GM12878 (cell line): ENCODE measurements at regions not wholly inside any gene's neighbourhood (a gene's known extent, or its start where the extent isn't known, plus 50 kb on each side); places are given as distances from the start of the nearest gene placed in this dataset.
"Not testable (repeated sequence)": the region's sequence is repeated elsewhere in the genome, so short reads cannot be mapped to it uniquely, and the experiment has no call there.

ENCODE experiments used
- ATAC-seq: fragments of 200-7000 bp; cut with Tn5 transposase; 3 replicates; pipeline ENCODE4 v1.9.1; 2020; ENCODE audit warnings: mild to moderate bottlenecking, moderate library complexity
- BruUV-seq: library from RNA; stranded (reverse); fragments of 400-500 nt; replicated peaks from 2 replicates; lab custom pipeline; 2021; lab: Mats Ljungman, UMichigan
- CTCF ChIA-PET: fragments of 300-600 bp; sonication (Branson Sonifier 250); formaldehyde crosslinking; extraction: SDS; loops from one replicate; lab custom pipeline; 2021; ENCODE audit warnings: inconsistent platforms; lab: Yijun Ruan, JAX
- POLR2A ChIA-PET: fragments of 350-600 bp; formaldehyde crosslinking; extraction: SDS; loops from one replicate; lab custom pipeline; 2021; ENCODE audit warnings: inconsistent platforms; lab: Charles Lee
- RAD21 ChIA-PET: fragments of 300-600 bp; sonication (Branson Sonifier 250); formaldehyde crosslinking; loops from one replicate; lab custom pipeline; 2023; ENCODE audit warnings: antibody characterized with exemption; ENCODE audit not compliant: unreplicated experiment; lab: Charles Lee
- SMC1A ChIA-PET: fragments of 300-600 bp; sonication (Branson Sonifier 250); formaldehyde crosslinking; loops from one replicate; lab custom pipeline; 2023; ENCODE audit not compliant: unreplicated experiment, uncharacterized antibody; lab: Charles Lee
- DNase-seq: peaks from one replicate; pipeline ENCODE4 v3.0.0-alpha.2; 2011; ENCODE audit warnings: low read depth, low spot score
- FAIRE-seq: peaks from 3 replicates; lab custom pipeline; 2011; peaks lifted over from hg19 to GRCh38; lab: Jason Lieb, UNC
- H2AFZ ChIP-seq: 2 replicates; pipeline ENCODE4 v1.6.0; 2011; ENCODE audit warnings: low read depth, low read length, control low read depth; ENCODE audit not compliant: control insufficient read depth
- H3K27ac ChIP-seq: 2 replicates; pipeline ENCODE4 v1.5.1; 2011; ENCODE audit warnings: control low read depth; ENCODE audit not compliant: control insufficient read depth, insufficient read depth
- H3K27me3 ChIP-seq, 2 experiments: replicated peaks in 1 of 2; 2 replicates each; pipeline versions ENCODE4 v1.6.0 to v1.6.1; 2011; ENCODE audit warnings: low read length in 1 of 2; ENCODE audit not compliant: control insufficient read depth in 2 of 2, insufficient read depth in 2 of 2
- H3K36me3 ChIP-seq, 2 experiments: 2 replicates each; pipeline ENCODE4 v1.5.1; 2011; ENCODE audit warnings: low read length in 1 of 2; ENCODE audit not compliant: control insufficient read depth in 2 of 2, insufficient read depth in 2 of 2
- H3K4me1 ChIP-seq: 2 replicates; pipeline ENCODE4 v1.6.1; 2011; ENCODE audit warnings: mild to moderate bottlenecking, low read length, moderate library complexity, mixed read lengths; ENCODE audit not compliant: control insufficient read depth, insufficient read depth
- H3K4me2 ChIP-seq: 2 replicates; pipeline ENCODE4 v1.6.0; 2011; ENCODE audit warnings: control low read depth; ENCODE audit not compliant: control insufficient read depth, insufficient read depth
- H3K4me3 ChIP-seq: fragments of 200-600 bp; sonication (generic); 2 replicates; pipeline ENCODE4 v1.5.1; 2016
- H3K79me2 ChIP-seq: 2 replicates; pipeline ENCODE4 v1.6.0; 2011; ENCODE audit warnings: low read length; ENCODE audit not compliant: control insufficient read depth, insufficient read depth
- H3K9ac ChIP-seq: 2 replicates; pipeline ENCODE4 v1.8.0; 2011; ENCODE audit warnings: low read length, control low read depth, mixed read lengths; ENCODE audit not compliant: control insufficient read depth, insufficient read depth
- H3K9me3 ChIP-seq: replicated peaks from 3 replicates; pipeline ENCODE4 v1.5.1; 2011; ENCODE audit warnings: mild to moderate bottlenecking, low read length; ENCODE audit not compliant: control insufficient read depth, insufficient read depth
- H4K20me1 ChIP-seq: 2 replicates; pipeline ENCODE4 v1.6.0; 2011; ENCODE audit not compliant: control insufficient read depth, insufficient read depth
- BHLHE40 ChIP-seq, 2 experiments: fragments of 450-650 bp in 1 of 2; IDR thresholded peaks; 2 replicates each; pipeline ENCODE4 v1.6.1; 2011 to 2017; ENCODE audit warnings: low read depth in 2 of 2, borderline replicate concordance in 1 of 2, improper control_type of control experiment in 1 of 2, low read length in 1 of 2, mild to moderate bottlenecking in 1 of 2
- BRCA1 ChIP-seq: IDR thresholded peaks from 2 replicates; pipeline ENCODE4 v1.6.1; 2011; ENCODE audit warnings: low read depth, low read length, improper control_type of control experiment
- HCFC1 ChIP-seq: fragments of 150-350 bp; IDR thresholded peaks from 2 replicates; pipeline ENCODE4 v1.6.1; 2014; ENCODE audit warnings: low read length
- NFYA ChIP-seq: IDR thresholded peaks from 2 replicates; pipeline ENCODE4 v1.6.1; 2011; ENCODE audit warnings: low read depth, mild to moderate bottlenecking, low read length, improper control_type of control experiment, borderline replicate concordance
- NR2F1 ChIP-seq: fragments of 450-650 bp; conservative IDR thresholded peaks from 2 replicates; pipeline ENCODE4 v1.6.1; 2017; ENCODE audit warnings: mild to moderate bottlenecking
- SIN3A ChIP-seq: IDR thresholded peaks from 2 replicates; pipeline ENCODE4 v1.6.1; 2012; ENCODE audit warnings: low read depth, low read length, improper control_type of control experiment
- WGBS: methylation state at CpG from one replicate; pipeline ENCODE4 v1.1.6; 2016; ENCODE audit warnings: low lambda C conversion rate; ENCODE audit not compliant: insufficient replicate concordance, insufficient coverage; ENCODE audit errors: missing lambda C conversion rate; 5-methylcytosine and 5-hydroxymethylcytosine counted together
- in situ Hi-C: fragments of 300-500 bp; cut with MboI; formaldehyde crosslinking; loops from 9 replicates; pipeline ENCODE4 v1.14.3; 2018; ENCODE audit warnings: mixed read lengths
- intact Hi-C: fragments of 100-400 bp; cut with micrococcal nuclease; formaldehyde crosslinking; loops from one replicate; pipeline ENCODE4 v1.14.2; 2022; ENCODE audit not compliant: unreplicated experiment
- TF ChIP-seq, protein P1 (sequence below): fragments of 450-650 bp; IDR thresholded peaks from 2 replicates; pipeline ENCODE4 v1.6.1; 2017; ENCODE audit warnings: mild to moderate bottlenecking, moderate library complexity
- TF ChIP-seq, protein P2 (sequence below): fragments of 450-650 bp; IDR thresholded peaks from 2 replicates; pipeline ENCODE4 v1.6.1; 2017; ENCODE audit warnings: mild to moderate bottlenecking
- TF ChIP-seq, protein P3 (sequence below): fragments of 450-650 bp; IDR thresholded peaks from 2 replicates; pipeline ENCODE4 v1.6.1; 2017; ENCODE audit warnings: low read depth, mild to moderate bottlenecking, moderate library complexity

DNA sequence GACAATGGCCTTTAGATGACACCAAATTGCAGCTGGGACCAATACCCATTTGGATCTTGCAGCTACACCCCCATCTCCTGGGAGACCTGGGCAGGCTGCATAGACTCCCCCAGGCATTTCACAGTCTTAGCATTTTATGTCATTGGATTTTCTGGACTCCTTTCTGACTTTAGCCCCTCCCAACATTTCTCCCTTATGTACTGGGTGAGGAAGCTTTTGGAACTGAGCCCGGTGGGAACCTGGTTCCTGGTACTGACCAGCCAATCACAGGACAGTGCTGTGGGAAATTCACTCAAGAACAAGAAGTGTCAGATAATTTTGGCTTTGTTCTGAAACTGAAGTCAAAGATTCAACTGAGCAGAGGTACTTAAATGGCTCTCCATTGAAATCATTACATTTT, 177.7 kb downstream of the ACTR3B start (continued):
- TF ChIP-seq BRCA1 (no peak), SIN3A (no peak), NR2F1 (no peak), NFYA (no peak), BHLHE40 (IDR thresholded peaks at IDR 0.05; ENCODE audit: borderline replicate concordance in 1 of 2, low read depth in 2 of 2, low read length in 1 of 2) (no peak), HCFC1 (no peak)
- TF ChIP-seq, protein P1, sequence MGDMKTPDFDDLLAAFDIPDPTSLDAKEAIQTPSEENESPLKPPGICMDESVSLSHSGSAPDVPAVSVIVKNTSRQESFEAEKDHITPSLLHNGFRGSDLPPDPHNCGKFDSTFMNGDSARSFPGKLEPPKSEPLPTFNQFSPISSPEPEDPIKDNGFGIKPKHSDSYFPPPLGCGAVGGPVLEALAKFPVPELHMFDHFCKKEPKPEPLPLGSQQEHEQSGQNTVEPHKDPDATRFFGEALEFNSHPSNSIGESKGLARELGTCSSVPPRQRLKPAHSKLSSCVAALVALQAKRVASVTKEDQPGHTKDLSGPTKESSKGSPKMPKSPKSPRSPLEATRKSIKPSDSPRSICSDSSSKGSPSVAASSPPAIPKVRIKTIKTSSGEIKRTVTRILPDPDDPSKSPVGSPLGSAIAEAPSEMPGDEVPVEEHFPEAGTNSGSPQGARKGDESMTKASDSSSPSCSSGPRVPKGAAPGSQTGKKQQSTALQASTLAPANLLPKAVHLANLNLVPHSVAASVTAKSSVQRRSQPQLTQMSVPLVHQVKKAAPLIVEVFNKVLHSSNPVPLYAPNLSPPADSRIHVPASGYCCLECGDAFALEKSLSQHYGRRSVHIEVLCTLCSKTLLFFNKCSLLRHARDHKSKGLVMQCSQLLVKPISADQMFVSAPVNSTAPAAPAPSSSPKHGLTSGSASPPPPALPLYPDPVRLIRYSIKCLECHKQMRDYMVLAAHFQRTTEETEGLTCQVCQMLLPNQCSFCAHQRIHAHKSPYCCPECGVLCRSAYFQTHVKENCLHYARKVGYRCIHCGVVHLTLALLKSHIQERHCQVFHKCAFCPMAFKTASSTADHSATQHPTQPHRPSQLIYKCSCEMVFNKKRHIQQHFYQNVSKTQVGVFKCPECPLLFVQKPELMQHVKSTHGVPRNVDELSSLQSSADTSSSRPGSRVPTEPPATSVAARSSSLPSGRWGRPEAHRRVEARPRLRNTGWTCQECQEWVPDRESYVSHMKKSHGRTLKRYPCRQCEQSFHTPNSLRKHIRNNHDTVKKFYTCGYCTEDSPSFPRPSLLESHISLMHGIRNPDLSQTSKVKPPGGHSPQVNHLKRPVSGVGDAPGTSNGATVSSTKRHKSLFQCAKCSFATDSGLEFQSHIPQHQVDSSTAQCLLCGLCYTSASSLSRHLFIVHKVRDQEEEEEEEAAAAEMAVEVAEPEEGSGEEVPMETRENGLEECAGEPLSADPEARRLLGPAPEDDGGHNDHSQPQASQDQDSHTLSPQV, result no peak
- TF ChIP-seq, protein P2, sequence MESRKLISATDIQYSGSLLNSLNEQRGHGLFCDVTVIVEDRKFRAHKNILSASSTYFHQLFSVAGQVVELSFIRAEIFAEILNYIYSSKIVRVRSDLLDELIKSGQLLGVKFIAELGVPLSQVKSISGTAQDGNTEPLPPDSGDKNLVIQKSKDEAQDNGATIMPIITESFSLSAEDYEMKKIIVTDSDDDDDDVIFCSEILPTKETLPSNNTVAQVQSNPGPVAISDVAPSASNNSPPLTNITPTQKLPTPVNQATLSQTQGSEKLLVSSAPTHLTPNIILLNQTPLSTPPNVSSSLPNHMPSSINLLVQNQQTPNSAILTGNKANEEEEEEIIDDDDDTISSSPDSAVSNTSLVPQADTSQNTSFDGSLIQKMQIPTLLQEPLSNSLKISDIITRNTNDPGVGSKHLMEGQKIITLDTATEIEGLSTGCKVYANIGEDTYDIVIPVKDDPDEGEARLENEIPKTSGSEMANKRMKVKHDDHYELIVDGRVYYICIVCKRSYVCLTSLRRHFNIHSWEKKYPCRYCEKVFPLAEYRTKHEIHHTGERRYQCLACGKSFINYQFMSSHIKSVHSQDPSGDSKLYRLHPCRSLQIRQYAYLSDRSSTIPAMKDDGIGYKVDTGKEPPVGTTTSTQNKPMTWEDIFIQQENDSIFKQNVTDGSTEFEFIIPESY, result no peak
- TF ChIP-seq, protein P3, sequence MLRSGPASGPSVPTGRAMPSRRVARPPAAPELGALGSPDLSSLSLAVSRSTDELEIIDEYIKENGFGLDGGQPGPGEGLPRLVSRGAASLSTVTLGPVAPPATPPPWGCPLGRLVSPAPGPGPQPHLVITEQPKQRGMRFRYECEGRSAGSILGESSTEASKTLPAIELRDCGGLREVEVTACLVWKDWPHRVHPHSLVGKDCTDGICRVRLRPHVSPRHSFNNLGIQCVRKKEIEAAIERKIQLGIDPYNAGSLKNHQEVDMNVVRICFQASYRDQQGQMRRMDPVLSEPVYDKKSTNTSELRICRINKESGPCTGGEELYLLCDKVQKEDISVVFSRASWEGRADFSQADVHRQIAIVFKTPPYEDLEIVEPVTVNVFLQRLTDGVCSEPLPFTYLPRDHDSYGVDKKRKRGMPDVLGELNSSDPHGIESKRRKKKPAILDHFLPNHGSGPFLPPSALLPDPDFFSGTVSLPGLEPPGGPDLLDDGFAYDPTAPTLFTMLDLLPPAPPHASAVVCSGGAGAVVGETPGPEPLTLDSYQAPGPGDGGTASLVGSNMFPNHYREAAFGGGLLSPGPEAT, result no peak

DNA sequence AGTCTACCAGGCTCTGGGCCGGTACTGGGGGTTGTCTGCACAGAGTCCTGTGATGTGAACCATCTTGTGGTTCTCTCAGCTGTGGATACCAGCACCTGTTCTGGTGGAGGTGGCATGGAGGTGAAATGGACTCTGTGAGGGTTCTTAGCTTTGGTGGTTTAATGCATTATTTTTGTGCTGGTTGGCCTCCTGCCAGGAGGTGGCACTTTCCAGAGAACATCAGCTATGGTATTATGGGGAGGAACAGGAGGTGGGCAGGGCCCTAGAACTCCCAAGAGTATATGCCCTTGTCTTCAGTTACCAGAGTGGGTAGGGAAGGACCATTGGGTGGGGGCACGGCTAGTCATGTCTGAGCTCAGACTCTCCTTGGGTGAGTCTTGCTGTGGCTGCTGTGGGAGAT, 187.1 kb downstream of the ACTR3B start:
- ATAC-seq, H3K27me3 ChIP-seq, intact Hi-C loops, in situ Hi-C loops, H3K36me3 ChIP-seq, POLR2A ChIA-PET, BruUV-seq, FAIRE-seq, DNase-seq, RAD21 ChIA-PET, H3K9me3 ChIP-seq, CTCF ChIA-PET, H3K4me1 ChIP-seq, H3K9ac ChIP-seq, H3K27ac ChIP-seq, H2AFZ ChIP-seq, H3K79me2 ChIP-seq, H3K4me3 ChIP-seq, H3K4me2 ChIP-seq, H4K20me1 ChIP-seq: not testable (repeated sequence)
- 37% methylated on average over 2 of the region's 2 CpGs for WGBS
- SMC1A ChIA-PET, result interaction anchor here (0.7 kb wide), 1 partner anchor 18 kb away, joined by 3 read pairs; no protein-coding TSS in a partner anchor
